Panc1 (cell line): ENCODE measurements at regions not wholly inside any gene's neighbourhood (a gene's known extent, or its start where the extent isn't known, plus 50 kb on each side); places are given as distances from the start of the nearest gene placed in this dataset.

Experiments
- ATAC-seq: fragments of 200-7000 bp; cut with Tn5 transposase; 2 replicates; pipeline ENCODE4 v1.9.1; 2020; ENCODE audit warnings: mild to moderate bottlenecking, moderate library complexity
- BruUV-seq: library from RNA; stranded (reverse); fragments of 400-500 nt; replicated peaks from 2 replicates; lab custom pipeline; 2021; lab: Mats Ljungman, UMichigan
- CTCF ChIA-PET: fragments of 300-600 bp; sonication (Branson Sonifier 250); formaldehyde crosslinking; loops from one replicate; lab custom pipeline; 2022; ENCODE audit warnings: antibody characterized with exemption; lab: Charles Lee
- POLR2A ChIA-PET: fragments of 300-600 bp; sonication (Branson Sonifier 250); formaldehyde crosslinking; loops from one replicate; lab custom pipeline; 2022; ENCODE audit warnings: antibody characterized with exemption; lab: Charles Lee
- DNase-seq: peaks from one replicate; pipeline ENCODE4 v3.0.0-alpha.2; 2010; ENCODE audit warnings: low read depth, low spot score
- H3K27ac ChIP-seq: 2 replicates; pipeline ENCODE4 v1.5.1; 2011; ENCODE audit warnings: mild to moderate bottlenecking, low read length, inconsistent platforms
- H3K27me3 ChIP-seq: fragments of 200-500 bp; sonication (Bioruptor generic); 2 replicates; pipeline ENCODE4 v1.6.0; 2014; ENCODE audit warnings: low read length, inconsistent platforms; ENCODE audit not compliant: control insufficient read depth, insufficient read depth
- H3K36me3 ChIP-seq: fragments of 200-500 bp; sonication (Bioruptor generic); 2 replicates; pipeline ENCODE4 v1.5.1; 2014; ENCODE audit warnings: inconsistent platforms, mild to moderate bottlenecking, low read length, moderate library complexity; ENCODE audit not compliant: control insufficient read depth, insufficient read depth
- H3K4me1 ChIP-seq: 2 replicates; pipeline ENCODE4 v1.5.1; 2011; ENCODE audit warnings: inconsistent platforms, mild to moderate bottlenecking, low read length, moderate library complexity; ENCODE audit not compliant: control insufficient read depth, insufficient read depth
- H3K4me3 ChIP-seq, 2 experiments: 2 replicates each; pipeline ENCODE4 v1.5.1; 2011 to 2012; ENCODE audit warnings: low read depth in 2 of 2, low read length in 2 of 2, mild to moderate bottlenecking in 2 of 2, inconsistent platforms in 1 of 2, moderate library complexity in 1 of 2
- H3K9me3 ChIP-seq: fragments of 200-500 bp; sonication (Bioruptor generic); 2 replicates; pipeline ENCODE4 v1.5.1; 2014; ENCODE audit warnings: low read depth, mild to moderate bottlenecking, inconsistent platforms, low read length, moderate library complexity; ENCODE audit not compliant: control insufficient read depth, insufficient read depth
- CTCF ChIP-seq: fragments of 450-650 bp; IDR thresholded peaks from 2 replicates; pipeline ENCODE4 v1.5.1; 2017; ENCODE audit warnings: mild to moderate bottlenecking
- POLR2AphosphoS5 ChIP-seq: IDR thresholded peaks from 2 replicates; pipeline ENCODE4 v1.6.1; 2012; ENCODE audit warnings: mild to moderate bottlenecking, low read depth, low read length, moderate library complexity
- REST ChIP-seq, 2 experiments: IDR thresholded peaks; 2 replicates each; pipeline ENCODE4 v1.6.1; 2011 to 2012; ENCODE audit warnings: low read depth in 2 of 2, control low read depth in 1 of 2, low read length in 1 of 2, mild to moderate bottlenecking in 1 of 2, moderate library complexity in 1 of 2; ENCODE audit not compliant: insufficient read depth in 1 of 2
- SIN3A ChIP-seq: IDR thresholded peaks from 2 replicates; pipeline ENCODE4 v1.6.1; 2012; ENCODE audit warnings: low read depth, mild to moderate bottlenecking, low read length, moderate library complexity, borderline replicate concordance; ENCODE audit not compliant: insufficient read depth
- TCF7L2 ChIP-seq: IDR thresholded peaks from 2 replicates; pipeline ENCODE4 v1.6.1; 2011; ENCODE audit warnings: mild to moderate bottlenecking, low read depth, low read length, inconsistent platforms
- in situ Hi-C: cut with HindIII; loops from 2 replicates; pipeline ENCODE4 v1.10.0; 2016; ENCODE audit warnings: low sequenced_read_pairs, low pct_unique_long_range_greater_than_20kb
- intact Hi-C: fragments of 100-400 bp; cut with micrococcal nuclease; formaldehyde crosslinking; loops from one replicate; pipeline ENCODE4 v1.10.0; 2022; ENCODE audit not compliant: unreplicated experiment

GRCh38 chr7:18250133-18250532 lies 222.5 kb upstream of the PRPS1L1 start:
- no peaks in the 10 kb centered on the region for H3K4me1 ChIP-seq
- no peak overlapping the region for H3K4me3 ChIP-seq
- no peaks in the 10 kb centered on the region for H3K36me3 ChIP-seq
- ChIA-PET CTCF (no interaction called here), POLR2A (no interaction called here)
- TF ChIP-seq REST (IDR thresholded peaks at IDR 0.05; ENCODE audit: insufficient read depth in 1 of 2, low read depth in 2 of 2, low read length in 1 of 2) = no peak
- no peak for TF ChIP-seq SIN3A
- TF ChIP-seq POLR2AphosphoS5 = no peak
- TF ChIP-seq TCF7L2 = no peak
- no peak for TF ChIP-seq CTCF
- no peak for ATAC-seq
- in situ Hi-C loops (no loop called here), intact Hi-C loops (no loop called here)
- DNase-seq = no peak
- peaks cover 14% of the 10 kb centered on the region for H3K9me3 ChIP-seq
- no peak overlapping the region for H3K27ac ChIP-seq
- no peaks in the 10 kb centered on the region for H3K27me3 ChIP-seq
- no TSS peak for BruUV-seq

GRCh38 chr7:18257711-18258110 lies 230.1 kb upstream of the PRPS1L1 start:
- intact Hi-C loops (no loop called here), in situ Hi-C loops (no loop called here)
- DNase-seq (no peak), ATAC-seq (no peak)
- Histone ChIP-seq H3K36me3 (no peaks in the 10 kb centered on the region), H3K9me3 (peaks cover 14% of the 10 kb centered on the region; the same call in 1 of the 2 replicates), H3K27ac (no peak overlapping the region), H3K27me3 (no peaks in the 10 kb centered on the region), H3K4me3 (no peak overlapping the region), H3K4me1 (no peaks in the 10 kb centered on the region)
- POLR2A ChIA-PET = no interaction called here
- CTCF ChIA-PET = no interaction called here
- TF ChIP-seq POLR2AphosphoS5 (no peak), CTCF (no peak), TCF7L2 (no peak), REST (IDR thresholded peaks at IDR 0.05; ENCODE audit: insufficient read depth in 1 of 2, low read depth in 2 of 2, low read length in 1 of 2) (no peak), SIN3A (no peak)
- no TSS peak for BruUV-seq
